Stimulated activated CD8-positive, alpha-beta memory T cell treated with anti-CD3 and anti-CD28 coated beads, Interleukin-7, amount 100 ng/mL, for 1 hour (primary cell): ENCODE measurements at regions not wholly inside any gene's neighbourhood (a gene's known extent, or its start where the extent isn't known, plus 50 kb on each side); places are given as distances from the start of the nearest gene placed in this dataset.
"Not testable (repeated sequence)": the region's sequence is repeated elsewhere in the genome, so short reads cannot be mapped to it uniquely, and the experiment has no call there.

Experiments used
- DNase-seq, 2 donors: peaks; one replicate each; pipeline ENCODE4 v3.0.0-alpha.2; 2020; ENCODE audit warnings: low read depth in 2 of 2

DNA sequence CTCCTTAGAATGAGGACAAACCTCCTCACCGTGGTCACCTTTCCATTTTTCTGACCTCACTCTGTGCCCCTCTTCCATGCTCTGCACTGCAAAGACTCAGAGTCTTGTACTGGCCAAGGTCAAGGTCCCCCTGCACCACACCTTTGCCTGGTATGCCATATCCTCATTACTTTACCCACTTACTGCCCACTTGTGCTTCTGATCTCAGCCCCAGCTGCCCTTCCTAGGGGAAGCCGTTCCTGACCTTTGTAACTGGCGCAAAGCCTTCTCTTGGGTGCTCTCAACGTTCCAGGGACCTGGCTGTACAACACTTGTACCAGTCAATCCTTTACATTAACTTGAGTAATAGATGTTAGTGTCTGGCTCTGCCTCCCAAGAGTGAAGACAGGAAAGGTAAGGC lies 256.0 kb downstream of the SV2B start:
- DNase-seq = no peak

DNA sequence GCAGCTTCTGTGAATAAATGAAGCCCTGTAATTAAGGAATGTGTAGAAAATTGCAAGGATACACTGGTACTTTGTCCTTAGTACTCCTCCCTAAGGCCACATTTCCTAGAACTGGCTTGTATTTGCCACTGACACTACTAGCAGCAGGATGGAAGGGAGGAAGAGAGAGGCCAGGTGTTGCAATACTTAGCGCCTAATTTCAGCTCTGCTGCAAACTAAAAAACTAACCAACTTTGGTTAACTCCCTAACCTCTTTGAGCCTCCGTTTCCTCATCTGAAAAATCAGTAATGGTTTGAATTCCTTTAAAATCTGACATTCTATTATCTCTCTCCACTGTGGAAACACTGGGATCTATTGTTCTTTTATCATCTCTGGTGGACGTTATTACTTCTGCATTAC lies 257.0 kb downstream of the SV2B start:
- no peak for DNase-seq

DNA sequence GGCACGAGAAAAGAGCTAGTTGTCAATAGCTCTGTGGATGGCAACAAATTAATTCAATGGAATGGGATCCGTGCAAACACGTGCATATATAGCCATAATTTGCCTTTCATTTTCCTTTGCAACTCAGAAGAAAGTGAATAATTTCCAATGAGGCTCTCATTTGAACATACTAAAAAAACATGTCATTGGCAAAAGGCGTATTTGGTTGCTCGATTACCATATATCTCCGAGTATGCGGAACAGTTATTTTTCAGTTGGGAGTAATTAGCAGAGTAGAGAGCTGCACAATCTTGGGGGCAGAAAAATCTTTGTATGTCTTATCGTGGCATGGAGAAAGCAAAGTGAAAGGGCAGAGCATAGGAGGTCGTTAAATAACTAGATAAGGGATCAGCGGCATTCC lies 257.4 kb downstream of the SV2B start:
- DNase-seq = no peak

DNA sequence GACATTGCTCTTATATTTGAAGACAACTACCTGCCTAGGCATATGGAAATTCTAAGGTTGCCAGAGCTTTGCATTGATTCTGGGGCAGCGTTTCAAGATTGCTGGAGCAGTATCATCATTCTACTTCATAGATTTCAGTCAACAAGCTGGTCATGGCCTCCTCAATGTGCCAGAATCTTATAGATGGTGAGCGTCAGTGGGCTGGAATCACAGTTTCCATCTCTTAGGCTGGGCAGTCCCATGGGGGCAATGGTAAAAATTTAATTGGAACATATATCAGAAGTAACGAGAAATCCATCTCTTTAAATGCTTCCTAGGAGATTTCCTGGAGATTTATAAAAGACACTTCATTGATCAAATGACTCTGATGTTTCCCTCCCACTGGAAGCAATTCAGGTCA lies 258.3 kb downstream of the SV2B start:
- no peak for DNase-seq

DNA sequence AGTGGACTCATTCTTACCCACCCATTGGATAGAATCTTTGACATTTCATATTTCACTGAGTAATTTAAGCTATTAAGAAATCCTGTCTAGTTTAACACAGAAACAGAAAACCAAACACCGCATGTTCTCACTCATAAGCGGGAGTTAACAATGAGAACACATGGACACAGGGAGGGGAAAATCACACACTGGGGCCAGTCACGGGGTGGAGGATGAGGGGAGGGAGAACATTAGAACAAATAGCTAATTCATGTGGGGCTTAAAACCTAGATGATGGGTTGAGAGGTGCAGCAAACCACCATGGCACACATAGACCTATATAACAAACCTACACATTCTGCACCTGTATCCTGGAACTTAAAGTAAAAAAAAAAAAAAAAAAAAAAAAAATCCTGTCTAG lies 261.6 kb downstream of the SV2B start:
- not testable (repeated sequence) for DNase-seq

DNA sequence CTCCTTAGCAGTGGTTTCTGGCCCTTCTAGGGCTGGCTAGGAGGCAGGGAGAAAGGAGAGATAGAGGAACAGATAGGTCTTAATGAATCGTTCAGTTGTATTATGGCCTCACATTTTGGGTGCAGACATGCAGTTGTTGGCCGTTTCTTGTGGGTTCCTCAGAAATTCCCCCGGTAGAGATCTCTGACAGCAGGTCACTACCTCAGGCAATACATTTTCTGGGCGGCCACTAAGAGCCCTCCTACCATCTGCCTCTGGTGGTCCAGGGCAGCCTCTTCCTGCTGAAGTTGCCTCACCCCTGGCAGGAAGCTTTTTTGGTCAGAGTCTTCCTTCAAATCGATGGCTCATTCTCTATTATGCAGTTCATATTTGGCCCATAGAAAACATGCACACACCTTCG lies 266.1 kb downstream of the SV2B start:
- DNase-seq = no peak

DNA sequence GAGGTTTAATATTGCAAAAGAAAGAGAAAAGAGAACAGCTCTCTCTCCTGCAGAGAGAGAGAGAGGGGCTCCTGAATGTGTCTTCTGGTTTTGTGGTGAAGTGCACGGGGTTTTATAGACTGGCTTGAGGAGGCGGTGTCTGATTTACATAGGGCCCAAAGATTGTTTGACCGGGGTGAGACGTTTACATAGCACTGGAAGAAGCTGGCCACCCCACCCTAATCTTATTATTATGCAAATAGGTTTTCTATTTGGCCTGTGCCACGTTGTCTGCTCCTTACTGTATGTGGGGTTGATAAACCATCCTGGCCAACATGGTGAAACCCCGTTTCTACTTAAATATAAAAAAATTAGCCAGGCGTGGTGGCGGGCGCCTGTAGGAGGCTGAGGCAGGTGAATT lies 268.6 kb downstream of the SV2B start:
- no peak for DNase-seq

DNA sequence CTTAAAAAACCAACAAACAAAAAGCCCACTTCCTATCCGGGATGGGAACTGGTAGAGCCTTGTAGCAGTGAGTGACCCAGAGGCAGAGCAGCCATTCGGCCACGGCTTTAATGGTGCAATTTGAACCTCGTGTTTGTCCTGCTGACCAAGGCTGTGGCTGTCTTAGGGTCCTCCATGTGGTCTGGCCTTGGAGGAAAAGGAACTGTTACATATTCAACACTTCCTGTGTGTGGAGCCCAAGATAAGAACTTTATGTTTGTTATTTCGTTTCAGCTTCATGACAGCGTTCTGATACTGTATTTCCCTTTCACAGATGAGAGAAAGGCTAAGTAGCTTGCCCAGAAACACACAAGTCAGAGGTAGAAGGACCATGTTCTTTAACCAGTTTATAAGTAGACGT lies 269.8 kb downstream of the SV2B start:
- DNase-seq = no peak

DNA sequence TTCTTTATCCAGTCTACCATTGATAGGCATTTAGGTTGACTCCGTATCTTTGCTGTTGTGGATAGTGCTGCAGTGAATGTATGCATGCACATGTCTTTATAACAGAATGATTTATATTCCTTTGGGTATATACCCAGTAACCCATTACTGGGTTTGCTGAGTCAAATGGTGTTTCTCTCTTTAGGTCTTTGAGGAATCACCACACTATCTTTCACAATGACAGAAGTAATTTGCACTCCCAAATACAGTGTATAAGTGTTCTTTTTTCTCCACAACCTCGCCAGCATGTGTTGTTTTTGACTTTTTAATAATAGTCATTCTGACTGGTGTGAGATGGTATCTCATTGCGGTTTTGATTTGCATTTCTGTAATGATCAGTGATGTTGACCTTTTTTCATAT lies 271.3 kb downstream of the SV2B start:
- DNase-seq = not testable (repeated sequence)

DNA sequence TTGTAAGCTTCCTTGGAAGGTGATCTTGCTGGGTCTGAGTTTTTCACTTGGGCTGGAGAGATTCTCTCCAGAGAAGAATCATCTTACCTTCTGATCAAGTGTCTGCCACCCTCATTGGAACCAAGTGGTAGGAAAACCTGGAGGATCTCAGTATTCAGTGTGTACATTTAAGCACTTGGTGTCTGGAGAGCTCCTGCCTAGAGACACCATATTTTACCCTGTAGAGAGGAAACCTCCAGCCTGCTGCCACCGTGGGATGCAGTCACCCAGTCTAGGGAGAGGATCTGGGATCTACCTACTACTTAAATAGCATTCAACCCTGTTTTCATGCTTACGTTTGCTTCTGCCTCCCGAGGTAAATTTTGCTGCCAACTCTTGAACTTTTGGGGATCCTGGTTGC lies 274.3 kb downstream of the SV2B start:
- no peak for DNase-seq

DNA sequence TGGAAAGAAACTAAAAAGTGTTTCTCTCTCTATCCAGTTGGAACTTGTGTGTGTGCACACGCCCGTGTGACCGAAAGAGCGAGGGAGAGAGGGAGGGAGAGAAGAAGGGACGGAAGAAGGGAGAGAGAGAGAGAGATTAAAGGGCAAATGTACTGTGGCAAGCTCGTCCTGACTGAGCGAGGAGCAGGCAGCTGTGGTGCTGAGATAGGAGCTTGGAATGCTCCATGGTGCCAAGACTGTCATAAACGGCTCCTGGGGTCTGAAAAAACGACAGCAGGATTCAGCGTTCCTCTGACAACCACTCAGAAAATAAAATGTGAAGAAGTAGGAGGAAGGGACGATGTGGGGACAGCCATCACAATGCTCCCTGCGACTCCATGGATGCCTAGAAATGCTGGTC lies 276.0 kb downstream of the SV2B start:
- DNase-seq = no peak

DNA sequence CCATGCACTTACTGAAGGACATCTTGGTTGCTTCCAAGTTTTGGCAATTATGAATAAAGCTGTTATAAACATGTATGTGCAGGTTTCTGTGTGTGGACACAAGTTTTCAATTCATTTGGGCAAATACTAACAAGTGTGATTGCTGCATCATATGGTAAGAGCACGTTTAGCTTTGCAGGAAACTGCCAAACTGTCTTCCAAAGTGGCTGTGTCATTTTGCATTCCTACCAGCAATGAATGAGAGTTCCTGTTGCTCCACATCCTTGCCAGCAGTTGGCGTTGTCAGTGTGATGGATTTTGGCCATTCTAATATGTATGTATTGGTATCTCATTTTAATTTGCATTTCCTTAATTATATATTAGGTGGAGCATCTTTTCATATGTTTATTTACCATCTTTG lies 280.1 kb downstream of the SV2B start:
- no peak for DNase-seq

DNA sequence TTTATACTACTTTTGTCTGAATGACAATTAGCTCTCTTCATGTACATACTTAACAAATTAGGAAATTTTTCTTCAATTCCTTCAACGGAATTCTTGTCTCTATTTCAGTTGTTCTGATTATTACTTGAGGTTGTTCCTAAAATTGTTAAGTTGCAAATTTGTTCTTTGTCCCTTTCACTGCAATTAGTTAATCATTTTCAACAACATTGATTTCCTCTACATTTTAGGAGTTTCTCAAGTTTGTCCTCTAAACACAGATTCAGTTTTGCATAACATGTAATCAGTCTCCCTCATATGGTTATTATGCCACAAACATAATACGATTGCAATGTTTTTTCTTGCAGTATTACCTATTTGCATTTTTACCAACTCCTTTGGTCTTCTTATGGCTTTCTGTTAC lies 283.5 kb downstream of the SV2B start:
- DNase-seq = no peak

DNA sequence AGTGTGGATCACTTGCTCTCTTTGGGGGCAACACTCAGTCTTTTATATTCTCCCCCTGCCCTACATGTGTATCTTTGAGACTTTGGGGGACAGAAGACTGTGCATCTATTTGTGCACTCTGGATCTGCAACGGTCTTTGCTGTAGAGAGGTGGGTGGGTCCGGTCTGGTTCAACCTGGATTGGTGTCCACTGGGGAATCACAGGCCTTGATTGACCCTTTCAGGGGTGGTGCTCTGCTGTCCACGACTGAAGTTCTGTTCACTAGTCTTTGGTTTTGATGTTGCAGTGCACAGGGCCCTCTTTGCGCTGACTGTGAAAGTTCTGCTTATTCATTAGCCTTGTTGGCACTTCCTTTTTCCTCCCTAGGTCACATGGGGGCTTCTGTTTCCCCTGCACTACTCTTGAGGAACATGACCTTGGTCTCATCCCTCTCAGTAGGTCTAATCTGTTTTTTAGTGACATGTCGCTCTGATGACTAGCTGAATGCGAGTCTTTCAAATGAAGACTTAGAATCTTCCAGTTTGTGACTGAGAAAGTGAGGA lies 284.2 kb downstream of the SV2B start:
- DNase-seq = no peak

DNA sequence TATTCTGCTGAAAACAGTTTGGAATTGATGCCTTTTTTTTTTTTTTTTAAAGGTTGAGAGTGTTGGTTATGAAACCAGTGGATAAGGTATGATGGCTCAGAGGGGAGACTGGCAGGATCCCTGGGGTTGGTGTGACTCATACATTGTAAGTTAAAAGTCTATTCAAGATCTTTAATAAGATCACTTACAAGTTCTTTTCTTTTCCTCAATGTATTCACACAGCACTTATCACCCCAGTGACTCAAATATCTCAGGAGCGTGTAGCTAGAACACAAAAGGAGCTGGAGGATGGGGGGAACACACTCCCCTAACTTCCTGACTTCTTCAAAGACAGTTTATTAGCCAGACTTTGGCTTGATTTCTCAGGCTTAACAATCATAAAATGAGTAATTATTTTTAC lies 285.3 kb downstream of the SV2B start:
- DNase-seq = no peak

DNA sequence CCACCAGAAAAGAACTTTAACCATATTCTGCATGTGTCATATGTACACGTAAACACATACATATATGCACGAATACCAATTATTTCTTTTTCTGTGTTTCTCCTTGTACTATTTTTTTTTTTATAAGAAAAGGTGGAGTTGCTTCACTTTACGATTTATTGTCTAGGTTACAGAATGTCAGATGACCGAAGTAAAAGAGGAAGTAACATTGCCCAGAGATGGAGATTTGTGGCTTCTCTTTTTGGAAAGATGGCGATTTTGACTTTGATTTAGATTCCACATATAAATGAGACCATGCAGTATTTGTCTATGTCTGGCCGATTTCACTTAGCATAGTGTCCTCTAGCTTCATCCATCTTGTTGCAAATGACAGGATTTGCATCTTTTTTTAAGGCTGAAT lies 293.1 kb downstream of the SV2B start:
- no peak for DNase-seq

DNA sequence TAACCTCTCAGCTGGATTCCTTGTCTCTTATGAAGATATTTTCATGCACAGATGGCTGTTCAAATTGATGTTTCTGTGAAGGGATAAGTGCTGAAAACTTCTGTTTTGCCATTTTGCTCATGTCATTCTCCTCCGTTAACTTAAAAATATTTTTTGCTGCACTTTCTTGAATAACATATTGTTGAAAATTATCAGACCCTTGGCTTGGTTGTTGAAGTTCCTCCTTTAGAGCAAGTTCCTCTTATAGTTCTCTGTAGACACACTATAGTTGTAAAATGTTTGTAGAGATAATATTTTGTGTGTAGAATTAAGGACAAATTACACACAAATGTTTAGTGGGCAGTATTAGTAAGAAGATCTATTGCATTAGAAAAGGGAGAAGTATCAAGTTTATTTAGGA lies 300.4 kb downstream of the SV2B start:
- DNase-seq = no peak

DNA sequence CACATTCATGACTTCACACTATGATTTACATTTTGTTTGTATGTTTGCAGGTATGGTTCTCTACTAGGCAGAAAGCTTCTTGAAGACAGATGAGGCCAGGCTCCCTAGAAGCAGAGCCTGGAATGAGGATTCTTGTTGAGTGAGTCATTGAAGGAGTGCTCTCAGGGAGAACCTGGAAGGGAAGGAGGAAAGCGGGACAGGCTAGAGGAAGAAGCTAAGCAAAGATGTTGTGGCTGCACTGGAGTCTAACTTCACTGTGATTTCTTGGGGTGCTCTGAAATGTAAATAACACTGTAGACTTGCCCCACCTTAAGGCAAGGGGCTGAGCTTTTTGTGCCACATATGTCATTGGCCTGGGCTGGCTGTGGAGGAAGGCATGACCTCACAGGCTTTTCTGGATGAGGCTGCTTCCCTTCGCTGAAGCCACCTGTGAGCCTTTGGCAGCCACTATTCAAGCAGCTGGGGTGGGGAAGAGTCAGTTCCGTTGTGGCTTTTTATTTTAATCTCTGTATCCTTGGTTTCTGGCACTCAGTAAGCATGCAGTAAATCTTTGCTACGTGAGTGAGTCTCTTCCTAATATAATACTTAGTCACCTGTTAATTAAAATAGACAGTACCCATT lies 307.3 kb downstream of the SV2B start:
- DNase-seq = no peak

DNA sequence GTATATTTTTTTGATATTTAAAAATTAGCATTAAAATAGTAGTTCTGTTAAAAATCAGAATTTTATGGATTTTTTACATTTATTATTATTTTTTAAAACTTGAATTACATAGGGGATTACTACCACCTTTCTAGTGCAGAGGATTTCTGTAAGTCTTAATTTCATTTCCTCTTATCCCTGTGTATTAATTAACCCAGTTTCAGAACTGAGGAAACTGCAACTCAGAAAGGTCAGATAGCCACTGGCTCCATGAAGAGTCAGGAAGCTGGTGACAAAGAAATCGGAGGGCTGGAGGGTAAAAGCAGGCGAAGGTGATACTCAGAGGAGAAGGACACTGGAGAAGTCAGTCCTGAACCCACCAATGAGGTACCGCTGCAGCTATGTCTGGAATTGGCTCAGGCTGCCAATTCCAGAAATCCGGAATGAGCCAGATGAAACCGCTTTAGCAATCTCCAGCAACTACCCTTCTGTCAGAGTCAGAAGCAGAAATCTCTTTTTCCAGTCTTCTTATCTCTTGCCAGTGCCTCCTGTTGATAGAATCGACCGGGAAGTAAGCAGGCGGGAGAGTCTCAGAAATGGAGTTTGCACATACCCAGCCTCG lies 308.5 kb downstream of the SV2B start:
- no peak for DNase-seq

DNA sequence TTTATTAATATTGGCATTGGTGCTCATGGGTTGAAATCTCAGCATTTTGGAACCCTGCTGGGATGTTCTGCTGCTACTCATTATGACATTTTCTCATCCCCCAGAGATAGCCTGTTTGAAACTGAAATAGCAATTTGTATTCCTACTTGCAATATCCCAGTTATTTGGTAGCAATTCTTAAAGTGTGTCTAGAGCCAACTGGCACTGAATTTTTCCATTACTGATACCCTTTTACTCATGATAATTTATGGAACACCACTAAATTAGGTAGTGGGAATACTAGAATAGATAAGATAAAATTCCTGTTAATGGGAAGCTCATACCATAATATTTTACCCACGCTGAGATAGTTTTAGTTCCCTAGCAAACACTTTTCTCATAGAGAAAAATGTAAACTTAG lies 309.3 kb downstream of the SV2B start:
- DNase-seq = no peak

DNA sequence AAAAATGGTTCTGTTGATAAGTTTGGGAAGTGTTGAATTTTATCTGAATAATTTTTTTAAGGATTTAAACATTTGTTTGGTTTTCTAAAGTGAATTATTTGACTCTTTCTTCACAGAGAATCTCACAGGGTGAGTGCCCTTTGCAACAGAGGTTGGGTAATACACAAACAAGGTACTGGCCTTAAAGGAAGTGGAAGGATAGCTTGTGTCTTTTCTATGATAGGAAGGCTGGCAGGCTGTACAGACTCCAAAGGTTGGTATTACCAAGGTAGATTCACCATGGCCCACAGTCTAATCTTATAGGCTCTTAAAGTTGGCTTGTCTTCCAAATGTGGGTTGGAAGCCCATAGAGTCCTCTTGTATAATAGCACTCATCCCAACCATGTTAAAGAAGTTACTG lies 311.5 kb downstream of the SV2B start:
- no peak for DNase-seq

DNA sequence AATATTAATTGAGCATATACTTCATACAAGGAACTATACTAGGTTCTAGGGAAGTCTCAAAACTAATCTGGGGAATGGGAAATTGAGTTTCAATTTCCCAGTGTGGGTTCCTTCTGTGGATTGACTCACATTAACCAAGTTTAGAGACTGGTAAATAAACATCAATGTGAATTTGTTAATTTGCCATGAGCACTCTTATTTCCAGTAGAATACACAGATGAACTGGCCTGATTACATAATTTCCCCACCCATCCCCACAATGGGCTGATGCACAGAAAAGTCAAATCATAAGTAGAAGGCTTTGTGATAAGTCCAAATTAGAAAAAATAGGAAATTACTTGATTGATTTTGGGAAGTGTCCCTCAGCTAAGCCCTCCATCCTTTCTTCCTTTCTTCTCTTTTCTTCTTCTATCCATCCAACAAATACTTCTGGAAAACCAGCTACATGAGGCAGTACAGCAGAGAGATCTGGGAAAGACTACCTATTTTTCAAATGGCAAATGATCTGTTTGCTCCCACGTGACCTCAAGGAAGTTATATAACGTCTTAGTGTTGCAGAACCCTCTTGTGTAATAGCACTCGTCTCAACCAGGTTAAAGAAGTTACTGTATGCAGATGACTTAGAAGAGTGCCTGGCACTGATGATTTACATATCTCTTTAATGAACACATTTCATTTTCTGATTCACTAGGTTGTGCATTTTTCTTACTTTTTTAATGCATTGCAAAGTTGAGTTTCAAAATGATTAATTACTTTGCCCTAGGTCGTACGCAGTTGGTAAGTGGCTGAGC lies 312.3 kb downstream of the SV2B start:
- no peak for DNase-seq

DNA sequence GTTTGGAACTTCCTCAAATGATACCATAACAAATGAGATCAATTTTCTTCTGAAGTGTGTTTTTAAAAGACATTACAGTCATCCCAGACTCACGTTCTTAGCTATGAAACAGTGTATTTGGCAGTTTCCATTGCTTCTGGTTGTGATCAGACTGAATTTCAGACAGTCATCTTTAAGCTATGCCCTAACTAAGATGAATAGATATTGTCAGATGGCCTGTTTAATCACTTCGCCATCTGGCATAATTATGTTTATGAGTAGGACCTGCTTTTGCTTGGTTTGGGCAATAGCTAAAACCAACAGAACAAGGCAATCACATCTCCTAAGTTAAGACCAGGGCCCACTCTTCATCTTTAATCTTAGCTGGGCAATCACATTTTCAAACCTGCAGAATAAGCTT lies 313.1 kb downstream of the SV2B start:
- no peak for DNase-seq
